ENCODE measurements at regions not wholly inside any gene's neighbourhood (a gene's known extent, or its start where the extent isn't known, plus 50 kb on each side); places are given as distances from the start of the nearest gene placed in this dataset.

GRCh38 chr3:72009851-72010443, 225.0 kb upstream of the PROK2 start:
- TF ChIP-seq CTCF (IDR thresholded peaks at IDR 0.05; ENCODE audit: insufficient read depth, low read length, poor library complexity, severe bottlenecking), result no peak
- TF ChIP-seq EZH2phosphoT487 (conservative IDR thresholded peaks at IDR 0.05; ENCODE audit: low read length), result no peak

Measured in SU-DHL-6 (cell line).